BLaER1 (cell line): ENCODE measurements at regions not wholly inside any gene's neighbourhood (a gene's known extent, or its start where the extent isn't known, plus 50 kb on each side); places are given as distances from the start of the nearest gene placed in this dataset.

Source experiments
- H3K27ac ChIP-seq: shearing (Covaris generic); formaldehyde crosslinking; 2 replicates; pipeline ENCODE4 v1.8.1; 2022
- H3K27me3 ChIP-seq: shearing (Covaris generic); formaldehyde crosslinking; 2 replicates; pipeline ENCODE4 v1.8.1; 2022
- H3K36me3 ChIP-seq: shearing (Covaris generic); formaldehyde crosslinking; 2 replicates; pipeline ENCODE4 v1.8.1; 2022
- H3K4me1 ChIP-seq: shearing (Covaris generic); formaldehyde crosslinking; 2 replicates; pipeline ENCODE4 v1.8.1; 2022
- H3K4me2 ChIP-seq: shearing (Covaris generic); formaldehyde crosslinking; 2 replicates; pipeline ENCODE4 v1.8.1; 2022
- H3K4me3 ChIP-seq: shearing (Covaris generic); formaldehyde crosslinking; 2 replicates; pipeline ENCODE4 v1.8.1; 2022
- H3K9ac ChIP-seq: shearing (Covaris generic); formaldehyde crosslinking; 2 replicates; pipeline ENCODE4 v1.8.1; 2022
- H3K9me3 ChIP-seq: shearing (Covaris generic); formaldehyde crosslinking; 2 replicates; pipeline ENCODE4 v1.8.1; 2022
- H4K20me1 ChIP-seq: shearing (Covaris generic); formaldehyde crosslinking; 2 replicates; pipeline ENCODE4 v1.8.1; 2022
- Cebpa-rat ChIP-seq: shearing (Covaris generic); IDR thresholded peaks from 2 replicates; pipeline ENCODE4 v1.8.1; 2022

GRCh38 chr1:204799630-204800029 is 71.0 kb upstream of the NFASC start:
- peaks cover 45% of the 10 kb centered on the region for H3K4me1 ChIP-seq
- H3K4me2 ChIP-seq: no peak overlapping the region
- H3K9me3 ChIP-seq: 0 out of 2 replicates have a peak, but pooled peaks cover 4% of the 10 kb centered on the region
- no peak overlapping the region for H3K27ac ChIP-seq
- H3K4me3 ChIP-seq: no peak overlapping the region
- TF ChIP-seq Cebpa-rat: no peak
- no peaks in the 10 kb centered on the region for H3K36me3 ChIP-seq
- no peak overlapping the region for H3K9ac ChIP-seq
- H3K27me3 ChIP-seq: no peaks in the 10 kb centered on the region
- no peaks in the 10 kb centered on the region for H4K20me1 ChIP-seq

- H3K36me3 ChIP-seq: no peaks in the 10 kb centered on the region
- H3K9ac ChIP-seq: no peak overlapping the region
- no peak overlapping the region for H3K4me3 ChIP-seq
- TF ChIP-seq Cebpa-rat: no peak
- H3K9me3 ChIP-seq: 0 out of 2 replicates have a peak, but pooled peaks cover 4% of the 10 kb centered on the region
- H3K4me1 ChIP-seq: peaks cover 34% of the 10 kb centered on the region
- no peak overlapping the region for H3K27ac ChIP-seq
- peak overlapping the region; percentile 78 for H3K4me2 ChIP-seq
- H4K20me1 ChIP-seq: no peaks in the 10 kb centered on the region
- H3K27me3 ChIP-seq: no peaks in the 10 kb centered on the region
These were observed 69.5 kb upstream of the NFASC start for GRCh38 chr1:204801211-204801610.

GRCh38 chr1:204802401-204803175 is 68.1 kb upstream of the NFASC start:
- Histone ChIP-seq H3K4me2 (peak overlapping the region; percentile 78), H4K20me1 (no peaks in the 10 kb centered on the region), H3K4me3 (peak overlapping the region; percentile 20; the same call in 1 of the 2 replicates), H3K4me1 (peaks cover 42% of the 10 kb centered on the region), H3K36me3 (no peaks in the 10 kb centered on the region), H3K27me3 (no peaks in the 10 kb centered on the region), H3K27ac (peak overlapping the region; percentile 65), H3K9me3 (no peaks in the 10 kb centered on the region), H3K9ac (peak overlapping the region; percentile 39; the same call in 1 of the 2 replicates)
- TF ChIP-seq Cebpa-rat: no peak

- peak overlapping the region; percentile 65 for H3K27ac ChIP-seq
- no peaks in the 10 kb centered on the region for H3K36me3 ChIP-seq
- no peak overlapping the region for H3K4me3 ChIP-seq
- no peaks in the 10 kb centered on the region for H4K20me1 ChIP-seq
- peaks cover 52% of the 10 kb centered on the region for H3K4me1 ChIP-seq
- no peak overlapping the region for H3K9ac ChIP-seq
- H3K9me3 ChIP-seq: no peaks in the 10 kb centered on the region
- peak overlapping the region; percentile 78 for H3K4me2 ChIP-seq
- no peaks in the 10 kb centered on the region for H3K27me3 ChIP-seq
- no peak for TF ChIP-seq Cebpa-rat
These were observed 67.1 kb upstream of the NFASC start for GRCh38 chr1:204803607-204804006.

GRCh38 chr1:204806943-204807687 is 63.5 kb upstream of the NFASC start:
- H3K27ac ChIP-seq: no peak overlapping the region
- H3K4me1 ChIP-seq: peaks cover 51% of the 10 kb centered on the region
- H3K9me3 ChIP-seq: no peaks in the 10 kb centered on the region
- no peaks in the 10 kb centered on the region for H3K27me3 ChIP-seq
- H3K36me3 ChIP-seq: no peaks in the 10 kb centered on the region
- H3K4me3 ChIP-seq: peak overlapping the region; percentile 65
- no peaks in the 10 kb centered on the region for H4K20me1 ChIP-seq
- TF ChIP-seq Cebpa-rat: no peak
- H3K4me2 ChIP-seq: peak overlapping the region; percentile 61
- H3K9ac ChIP-seq: peak overlapping the region; percentile 58; the same call in 1 of the 2 replicates

GRCh38 chr1:204809488-204809887 is 61.2 kb upstream of the NFASC start:
- Histone ChIP-seq H3K27ac (no peak overlapping the region), H3K9me3 (no peaks in the 10 kb centered on the region)

GRCh38 chr1:204812842-204813241 is 57.8 kb upstream of the NFASC start:
- Histone ChIP-seq H3K9me3 (no peaks in the 10 kb centered on the region), H3K27me3 (no peaks in the 10 kb centered on the region), H3K4me2 (no peak overlapping the region), H3K4me1 (peaks cover 17% of the 10 kb centered on the region), H3K9ac (no peak overlapping the region), H3K36me3 (no peaks in the 10 kb centered on the region), H3K4me3 (no peak overlapping the region), H4K20me1 (no peaks in the 10 kb centered on the region), H3K27ac (no peak overlapping the region)
- TF ChIP-seq Cebpa-rat: no peak

More at GRCh38 chr1:204809488-204809887, 61.2 kb upstream of the NFASC start:
- Histone ChIP-seq H3K9ac (no peak overlapping the region), H3K4me1 (peaks cover 27% of the 10 kb centered on the region), H4K20me1 (no peaks in the 10 kb centered on the region), H3K36me3 (no peaks in the 10 kb centered on the region), H3K4me3 (no peak overlapping the region), H3K27me3 (no peaks in the 10 kb centered on the region), H3K4me2 (no peak overlapping the region)
- no peak for TF ChIP-seq Cebpa-rat

- no peak for TF ChIP-seq Cebpa-rat
- H3K4me1 ChIP-seq: peaks cover 10% of the 10 kb centered on the region
- H3K36me3 ChIP-seq: no peaks in the 10 kb centered on the region
- H3K4me2 ChIP-seq: no peak overlapping the region
- no peaks in the 10 kb centered on the region for H3K9me3 ChIP-seq
- no peak overlapping the region for H3K9ac ChIP-seq
- no peak overlapping the region for H3K27ac ChIP-seq
- no peaks in the 10 kb centered on the region for H3K27me3 ChIP-seq
- no peaks in the 10 kb centered on the region for H4K20me1 ChIP-seq
- H3K4me3 ChIP-seq: no peak overlapping the region
These were observed 57.1 kb upstream of the NFASC start for GRCh38 chr1:204813522-204813921.

GRCh38 chr1:204814166-204814884 is 56.3 kb upstream of the NFASC start:
- H3K4me3 ChIP-seq: no peak overlapping the region

GRCh38 chr1:204817341-204817740 is 53.3 kb upstream of the NFASC start:
- no peaks in the 10 kb centered on the region for H3K27me3 ChIP-seq

More at GRCh38 chr1:204814166-204814884, 56.3 kb upstream of the NFASC start:
- H3K27me3 ChIP-seq: no peaks in the 10 kb centered on the region
- H3K27ac ChIP-seq: no peak overlapping the region
- H3K4me2 ChIP-seq: no peak overlapping the region
- H3K9ac ChIP-seq: no peak overlapping the region
- no peak for TF ChIP-seq Cebpa-rat
- H3K4me1 ChIP-seq: peaks cover 2% of the 10 kb centered on the region; the same call in 1 of the 2 replicates
- H4K20me1 ChIP-seq: no peaks in the 10 kb centered on the region
- H3K9me3 ChIP-seq: no peaks in the 10 kb centered on the region
- no peaks in the 10 kb centered on the region for H3K36me3 ChIP-seq

More at GRCh38 chr1:204817341-204817740, 53.3 kb upstream of the NFASC start:
- no peaks in the 10 kb centered on the region for H4K20me1 ChIP-seq
- no peak overlapping the region for H3K9ac ChIP-seq
- no peak overlapping the region for H3K27ac ChIP-seq
- no peaks in the 10 kb centered on the region for H3K9me3 ChIP-seq
- no peak for TF ChIP-seq Cebpa-rat
- H3K4me1 ChIP-seq: no peaks in the 10 kb centered on the region
- H3K4me3 ChIP-seq: no peak overlapping the region
- H3K4me2 ChIP-seq: no peak overlapping the region
- no peaks in the 10 kb centered on the region for H3K36me3 ChIP-seq
